NCI-H2107 treated with DMSO at 0.1 percent for 48 hours (cell line): ENCODE measurements at regions not wholly inside any gene's neighbourhood (a gene's known extent, or its start where the extent isn't known, plus 50 kb on each side); places are given as distances from the start of the nearest gene placed in this dataset.
A peak's percentile ranks its signal among the peaks of the same experiment; 100 is the strongest.

Experiments used
- DNase-seq: peaks from one replicate; lab custom pipeline; 2025; ENCODE audit not compliant: unreplicated experiment; lab: John Stamatoyannopoulos, UW

DNA sequence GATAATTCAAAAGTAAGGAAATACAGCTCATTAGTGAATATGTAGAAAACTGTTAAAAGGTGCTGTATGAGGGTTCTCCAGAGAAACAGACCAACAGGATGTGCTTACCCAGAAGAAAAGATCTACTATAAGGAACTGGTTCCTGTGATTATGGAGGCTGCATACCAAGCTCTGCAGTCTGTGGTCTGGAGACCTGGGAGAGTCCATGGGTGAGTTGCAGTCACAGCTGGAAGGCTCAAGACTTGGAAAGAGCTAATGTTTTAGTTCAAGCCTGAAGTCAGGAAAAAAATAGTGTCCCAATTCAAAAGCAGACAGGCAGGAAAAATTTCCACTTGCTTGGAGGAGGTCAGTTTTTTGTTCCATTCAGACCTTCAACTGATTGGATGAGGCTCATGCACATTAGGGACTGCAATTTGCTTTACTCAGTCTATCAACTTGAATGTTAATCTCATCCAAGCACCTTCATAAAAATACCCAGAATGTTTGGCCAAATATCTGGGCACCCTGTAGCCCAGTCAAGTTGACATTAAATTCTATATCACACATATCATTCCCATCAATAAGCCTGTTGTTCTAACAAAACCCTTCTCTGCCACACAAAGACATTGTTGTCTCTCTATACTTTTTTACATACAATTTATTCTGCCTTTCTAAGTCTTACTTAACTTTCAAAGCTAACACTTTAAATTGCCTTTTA, 197.9 kb upstream of the KLF6 start:
- no peak for DNase-seq

DNA sequence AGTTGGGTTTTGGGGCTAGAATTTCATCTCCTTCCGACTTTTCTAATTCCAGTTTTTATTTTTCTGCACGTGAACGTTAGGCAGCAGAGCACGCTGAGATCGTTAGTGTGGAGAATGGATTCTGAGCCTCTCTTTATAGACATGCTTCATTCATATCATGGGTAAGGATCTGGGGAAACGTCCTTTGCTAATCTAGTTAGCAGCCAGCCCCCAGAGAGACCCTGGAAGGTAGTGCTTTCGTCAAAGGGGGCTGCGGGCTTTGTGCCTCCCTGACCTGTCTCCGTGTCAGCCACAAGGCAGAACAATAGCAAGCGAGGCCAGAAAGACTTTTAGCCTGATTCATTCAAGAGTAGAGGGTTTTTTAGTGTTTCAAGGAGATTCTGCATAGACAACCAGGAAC, 196.3 kb upstream of the KLF6 start:
- no peak for DNase-seq

DNA sequence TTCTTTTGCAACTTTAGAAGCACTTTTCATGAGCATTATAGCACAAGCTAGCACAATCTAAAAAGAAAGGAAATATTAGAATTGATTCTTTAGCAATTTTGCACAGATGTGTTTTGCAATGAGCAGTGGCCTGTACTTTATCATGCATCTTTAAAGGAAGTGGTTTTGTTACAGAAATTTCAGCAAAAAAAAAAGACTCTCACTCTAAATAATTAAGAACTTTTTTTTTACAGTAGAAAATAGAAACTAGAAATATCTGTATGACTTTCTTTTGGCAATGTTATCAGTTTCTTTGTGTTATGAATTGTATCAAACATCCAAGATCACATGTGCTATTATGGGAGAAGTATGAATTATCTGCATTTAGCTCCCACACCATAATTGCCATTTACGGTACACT, 195.7 kb upstream of the KLF6 start:
- DNase-seq: no peak

DNA sequence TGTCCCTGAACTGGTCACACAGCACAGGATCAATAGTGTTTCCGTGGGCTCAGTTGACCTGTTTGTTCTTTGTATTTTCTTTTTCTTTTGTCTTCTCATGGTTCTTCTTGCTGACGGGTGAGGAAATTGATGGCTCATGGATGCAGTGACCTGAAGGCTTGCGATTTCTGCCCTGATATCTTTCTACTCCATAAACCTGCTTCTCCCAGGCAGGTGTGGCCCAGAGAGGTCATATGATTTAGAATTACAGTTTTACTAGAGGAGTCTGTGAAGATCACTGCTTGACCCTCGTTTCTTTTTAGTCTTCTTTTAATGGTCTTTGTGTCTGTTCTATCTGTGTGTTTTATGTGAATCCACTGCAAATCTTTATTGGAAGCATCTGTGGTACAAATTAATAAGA, 195.1 kb upstream of the KLF6 start:
- no peak for DNase-seq

DNA sequence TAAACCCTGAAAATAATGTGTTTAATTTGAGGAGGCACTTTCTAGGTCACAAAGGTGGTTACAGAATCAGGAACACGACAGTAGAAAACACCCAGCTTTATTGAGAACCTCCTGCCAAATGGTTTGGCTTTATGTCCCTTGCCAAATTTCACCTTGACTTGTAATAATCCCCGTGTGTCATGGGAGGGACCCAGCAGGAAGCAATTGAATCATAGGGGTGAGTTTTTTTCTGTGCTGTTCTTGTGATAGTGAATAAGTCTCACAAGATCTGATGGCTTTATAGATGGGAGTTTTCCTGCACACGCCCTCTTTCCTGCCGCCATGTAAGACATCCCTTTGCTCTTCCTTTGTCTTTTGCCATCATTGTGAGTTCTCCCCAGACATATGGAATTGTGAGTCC, 193.8 kb upstream of the KLF6 start:
- DNase-seq: no peak

DNA sequence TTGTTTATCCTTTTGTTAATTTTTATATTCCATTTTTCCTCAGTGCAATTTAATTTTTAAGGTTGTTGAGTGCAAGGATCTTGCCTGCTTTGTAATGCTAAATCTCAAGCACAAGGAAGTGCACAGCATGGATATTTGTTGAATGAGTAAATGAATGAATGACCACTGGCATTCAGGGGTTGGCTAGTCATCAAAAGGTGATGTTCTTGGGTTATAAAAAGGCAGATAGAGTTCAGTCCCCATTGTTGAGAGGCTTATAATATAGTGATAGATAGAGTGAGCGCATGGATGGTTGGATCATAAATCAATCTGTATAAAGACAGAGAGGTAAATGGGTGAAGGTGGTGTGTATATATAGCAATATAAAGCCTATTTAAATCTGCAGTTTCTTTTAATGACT, 193.2 kb upstream of the KLF6 start:
- no peak for DNase-seq

DNA sequence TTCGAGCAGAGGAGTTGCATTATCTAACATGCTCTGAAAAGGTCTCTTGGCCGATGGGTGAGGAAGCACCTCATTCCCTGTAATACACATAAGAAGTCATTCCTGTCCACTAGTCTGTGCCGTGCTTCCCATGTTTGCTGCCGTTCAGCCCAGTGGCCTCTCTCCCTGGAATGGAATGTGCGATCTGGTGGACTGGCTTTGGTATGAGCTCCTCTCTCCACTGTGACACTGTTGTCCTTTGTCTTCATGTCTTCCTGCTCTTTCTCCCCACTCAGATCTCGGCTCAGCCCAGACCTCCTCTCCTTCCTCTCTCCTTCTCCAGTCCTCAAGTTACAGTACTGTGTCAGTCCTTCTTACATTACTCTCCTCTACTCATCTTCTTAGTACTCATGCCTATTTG, 192.8 kb upstream of the KLF6 start:
- no peak for DNase-seq

DNA sequence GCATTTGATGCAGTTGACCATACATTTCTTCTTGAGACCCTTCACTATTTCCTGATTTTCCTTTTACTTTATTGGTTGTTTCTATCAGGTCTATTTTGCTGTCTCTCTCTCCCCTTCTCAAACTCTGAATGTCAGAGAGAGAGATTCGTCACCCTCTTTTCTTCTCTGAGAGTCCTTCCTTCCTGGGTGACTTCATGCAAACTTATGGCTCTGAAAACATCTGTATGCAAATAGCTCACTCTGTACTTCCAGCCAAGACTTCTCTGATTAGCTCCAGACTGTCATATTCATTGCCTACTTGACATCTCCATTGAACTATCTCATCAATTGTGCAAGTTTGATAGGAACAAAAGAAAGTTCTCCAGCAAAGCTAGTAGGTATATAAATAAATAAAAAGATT, 191.7 kb upstream of the KLF6 start:
- DNase-seq: no peak

DNA sequence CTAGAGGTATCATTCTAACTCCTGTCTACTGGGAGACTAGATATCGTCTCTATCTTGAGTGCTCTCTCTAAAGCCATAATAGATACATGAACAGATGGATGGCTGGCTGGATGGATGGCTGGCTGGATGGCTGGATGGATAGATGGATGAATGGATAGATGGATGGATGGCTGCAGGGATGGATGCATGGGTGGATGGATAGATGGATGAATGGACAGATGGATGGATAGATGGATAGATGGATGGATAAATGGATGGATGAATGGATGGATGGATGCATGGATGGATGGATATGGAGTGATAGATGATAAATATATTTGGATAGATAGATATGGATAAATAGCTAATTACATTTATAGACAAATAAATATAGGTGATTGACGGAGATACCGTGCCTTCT, 191.2 kb upstream of the KLF6 start:
- no peak for DNase-seq

DNA sequence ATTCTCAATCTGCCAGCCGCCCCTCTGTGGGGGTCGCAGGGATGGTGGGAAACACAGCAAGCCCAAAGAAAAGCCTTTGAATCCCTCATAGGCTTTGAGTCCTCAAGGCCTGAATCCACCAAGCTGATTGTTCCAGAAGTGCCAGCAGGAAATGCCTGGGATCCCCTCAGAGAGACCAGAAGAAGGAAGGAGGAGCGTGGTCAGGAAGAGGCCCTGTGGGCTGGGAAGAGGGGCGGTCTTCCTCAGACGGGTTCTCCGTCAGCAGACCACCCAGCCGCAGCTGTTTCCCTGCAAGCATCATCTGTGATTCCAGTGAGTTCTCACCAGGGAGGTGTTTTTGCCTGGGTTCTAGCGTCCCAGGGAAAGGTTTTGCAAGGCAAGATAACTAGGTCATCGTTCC, 190.0 kb upstream of the KLF6 start:
- no peak for DNase-seq

DNA sequence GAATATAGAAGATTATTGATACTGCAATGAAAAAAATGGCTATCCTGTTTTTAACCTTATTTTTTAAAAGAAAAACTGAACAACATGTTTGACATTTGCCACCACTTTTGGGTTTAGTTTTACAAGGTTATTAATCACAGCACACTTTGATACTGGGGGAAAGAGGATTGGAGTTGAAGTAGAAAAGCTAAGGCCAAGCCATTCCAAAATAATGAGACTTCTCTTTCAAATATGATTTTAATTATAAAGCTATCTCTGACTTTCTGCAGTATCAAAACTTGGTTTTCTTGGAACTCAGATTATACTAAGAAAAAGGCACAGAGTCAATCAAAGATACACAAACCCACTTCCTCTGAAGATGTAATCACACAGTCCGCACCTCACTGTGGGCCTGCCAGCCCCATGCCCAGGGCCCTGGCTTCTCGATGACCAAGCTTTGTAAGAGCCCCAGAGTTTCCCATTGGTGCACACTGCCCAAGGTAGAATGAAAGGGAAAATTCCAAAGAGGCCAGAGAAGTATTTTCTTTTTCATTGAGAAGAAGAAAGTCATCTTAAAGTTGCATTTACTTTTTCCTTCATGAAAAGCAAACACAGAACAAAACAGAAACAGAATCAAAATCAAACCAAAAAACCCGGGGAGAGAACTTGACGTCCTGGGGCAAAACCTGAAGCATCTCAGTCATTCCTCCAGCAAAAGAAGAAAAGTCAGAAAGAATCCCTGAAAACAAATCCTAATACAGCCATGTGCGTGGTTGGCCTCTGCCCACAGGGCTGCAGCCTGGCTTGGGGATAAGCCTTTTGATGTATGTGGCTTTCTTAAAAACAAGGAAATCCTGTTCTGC, 187.7 kb upstream of the KLF6 start:
- DNase-seq: no peak

DNA sequence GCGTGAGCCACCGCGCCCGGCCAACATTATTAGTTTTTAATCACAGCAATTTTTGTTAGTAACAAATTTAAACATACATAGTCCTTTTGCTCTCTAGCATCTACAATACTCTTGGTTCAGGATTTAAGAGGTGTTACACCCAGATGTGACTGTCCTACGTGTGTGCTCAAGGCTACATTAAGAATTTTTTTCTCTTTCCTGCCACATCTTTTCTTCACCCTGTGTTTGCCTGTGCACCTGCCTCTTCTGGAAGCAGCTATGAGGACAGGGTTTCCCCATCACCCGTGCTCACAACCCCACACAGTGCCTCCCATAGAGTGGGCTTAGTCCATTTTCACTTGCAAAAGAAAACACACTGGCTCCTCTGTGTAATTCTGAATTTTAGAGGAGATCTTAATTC, 186.7 kb upstream of the KLF6 start:
- no peak for DNase-seq

DNA sequence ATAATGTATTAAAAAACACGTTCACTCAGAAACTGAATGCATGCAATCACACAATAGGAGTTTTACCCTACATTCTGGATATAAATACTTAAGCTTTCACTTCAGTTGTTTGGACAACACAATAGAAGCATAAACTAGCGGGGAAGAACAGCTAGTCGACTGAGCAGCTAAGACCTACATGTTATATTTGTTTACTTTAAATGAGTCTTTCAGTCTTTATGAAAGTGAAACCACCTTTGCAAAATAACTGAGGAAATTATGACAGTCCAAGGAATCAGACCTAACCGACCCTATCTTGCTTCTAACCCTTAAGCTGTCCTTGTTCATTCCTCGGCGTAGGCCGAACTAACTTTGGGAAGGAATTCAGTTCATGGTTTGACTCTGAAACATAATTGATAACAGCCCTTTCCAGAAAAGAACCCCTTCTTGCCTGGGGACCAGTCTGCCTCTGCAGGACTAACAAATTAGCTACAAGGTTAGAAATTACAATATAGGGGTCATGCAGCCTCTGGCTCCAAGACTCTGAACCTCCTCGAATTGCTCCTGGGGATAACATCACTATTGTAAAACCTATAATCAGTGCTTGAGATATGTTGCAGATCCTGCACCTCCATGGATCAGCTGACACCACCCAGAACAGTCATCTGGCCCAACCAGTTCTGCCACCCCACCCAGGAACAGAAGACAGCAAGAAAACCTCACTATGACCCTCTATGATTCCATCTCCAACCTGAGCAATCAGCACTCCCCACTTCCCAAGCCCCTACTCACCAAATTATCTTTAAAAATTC, 185.1 kb upstream of the KLF6 start:
- no peak for DNase-seq

DNA sequence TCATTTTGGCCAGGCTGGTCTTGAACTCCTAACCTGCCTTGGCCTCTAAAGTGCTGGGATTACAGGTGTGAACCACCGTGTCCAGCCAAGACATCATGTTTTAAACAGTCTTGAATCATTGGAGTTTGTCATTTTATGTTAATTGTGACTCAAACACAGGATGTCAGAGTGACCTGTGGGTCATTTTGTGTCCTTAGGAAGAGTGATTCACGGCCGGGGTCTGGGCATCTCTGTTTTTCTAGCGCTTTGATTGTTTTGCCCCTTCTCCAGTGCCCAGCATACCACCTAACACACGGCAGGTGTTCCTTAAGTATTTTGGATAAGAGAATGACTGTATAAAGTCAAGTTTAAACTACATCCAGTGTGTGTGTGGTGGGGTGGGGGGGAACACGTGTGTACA, 183.7 kb upstream of the KLF6 start:
- no peak for DNase-seq

DNA sequence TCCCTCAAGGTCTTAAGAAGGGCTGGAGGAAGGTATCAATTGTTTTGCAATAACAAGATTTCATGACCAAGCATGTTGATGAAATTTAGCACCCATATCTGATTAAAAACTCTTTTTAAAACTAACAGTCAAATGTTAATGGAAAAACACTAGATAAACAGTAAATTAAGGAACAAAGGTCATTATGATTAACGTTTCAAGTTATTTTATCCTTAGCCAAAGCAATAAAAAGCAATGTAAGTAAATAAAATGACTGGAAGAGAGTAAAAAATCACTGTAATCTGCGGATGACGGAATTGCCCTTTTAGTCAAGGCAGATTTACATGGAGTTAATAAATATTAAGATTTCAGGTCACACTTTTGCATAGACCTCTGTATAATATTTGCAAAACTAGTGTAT, 179.5 kb upstream of the KLF6 start:
- no peak for DNase-seq

DNA sequence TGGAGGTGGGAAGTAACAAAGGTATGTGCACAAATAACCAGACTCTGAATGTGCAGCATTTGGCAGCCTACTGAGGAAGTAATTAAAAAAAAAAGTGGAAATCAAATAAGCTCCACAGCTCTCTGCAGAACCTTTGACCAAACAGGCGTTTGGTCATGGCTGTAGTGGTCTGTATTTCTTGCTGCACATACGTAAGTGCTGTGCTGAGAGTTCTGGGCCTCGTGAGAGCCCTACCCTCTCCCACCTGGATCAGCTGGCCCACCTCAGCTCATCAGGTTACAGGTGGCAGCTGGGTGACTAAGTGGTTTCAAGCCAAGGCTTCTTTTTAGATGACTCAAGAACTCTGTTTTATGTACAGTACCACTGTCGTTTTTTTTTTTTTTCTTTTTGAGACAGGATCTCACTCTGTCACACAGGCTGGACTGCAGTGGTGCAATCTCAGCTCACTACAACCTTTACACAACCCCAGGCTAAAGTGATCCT, 178.2 kb upstream of the KLF6 start:
- DNase-seq: peak; percentile 3

DNA sequence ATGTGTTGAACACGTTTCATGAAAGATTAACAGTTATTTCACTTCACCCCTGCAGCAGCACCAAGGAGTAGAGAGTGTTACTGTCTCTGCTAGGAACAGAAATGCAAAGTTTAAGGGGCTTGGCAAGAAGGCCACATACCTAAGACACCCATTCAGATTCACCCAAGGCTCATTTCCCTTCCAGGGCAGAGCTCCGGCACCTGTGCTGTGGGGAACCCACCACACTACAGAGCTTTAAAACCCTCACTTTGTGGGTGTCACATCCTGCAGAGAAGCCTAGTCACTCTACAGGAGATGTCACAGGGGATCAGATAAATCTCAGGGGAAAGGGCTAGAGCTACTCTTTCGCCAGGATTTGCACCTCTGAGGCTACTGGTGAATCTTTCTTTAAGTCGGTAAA, 176.1 kb upstream of the KLF6 start:
- no peak for DNase-seq

DNA sequence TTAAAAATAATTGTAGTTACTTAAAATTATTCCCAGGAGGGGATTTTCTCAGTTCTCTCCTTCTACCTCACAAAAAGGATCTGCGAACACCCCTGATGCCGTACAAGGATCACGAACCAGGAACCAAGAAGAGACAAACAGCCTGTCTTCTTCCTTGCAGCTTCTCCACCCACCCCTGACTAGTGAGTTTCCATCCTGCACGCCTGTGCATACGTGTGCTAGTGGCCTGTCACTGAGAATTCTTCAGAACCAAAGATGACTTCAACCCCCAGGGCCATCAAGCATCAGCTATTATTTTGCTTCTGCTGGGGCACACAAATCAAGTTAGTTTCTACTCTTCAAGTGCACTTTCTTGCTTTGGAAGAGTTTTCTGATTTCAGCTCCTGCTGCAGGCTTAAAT, 175.5 kb upstream of the KLF6 start:
- DNase-seq: no peak

DNA sequence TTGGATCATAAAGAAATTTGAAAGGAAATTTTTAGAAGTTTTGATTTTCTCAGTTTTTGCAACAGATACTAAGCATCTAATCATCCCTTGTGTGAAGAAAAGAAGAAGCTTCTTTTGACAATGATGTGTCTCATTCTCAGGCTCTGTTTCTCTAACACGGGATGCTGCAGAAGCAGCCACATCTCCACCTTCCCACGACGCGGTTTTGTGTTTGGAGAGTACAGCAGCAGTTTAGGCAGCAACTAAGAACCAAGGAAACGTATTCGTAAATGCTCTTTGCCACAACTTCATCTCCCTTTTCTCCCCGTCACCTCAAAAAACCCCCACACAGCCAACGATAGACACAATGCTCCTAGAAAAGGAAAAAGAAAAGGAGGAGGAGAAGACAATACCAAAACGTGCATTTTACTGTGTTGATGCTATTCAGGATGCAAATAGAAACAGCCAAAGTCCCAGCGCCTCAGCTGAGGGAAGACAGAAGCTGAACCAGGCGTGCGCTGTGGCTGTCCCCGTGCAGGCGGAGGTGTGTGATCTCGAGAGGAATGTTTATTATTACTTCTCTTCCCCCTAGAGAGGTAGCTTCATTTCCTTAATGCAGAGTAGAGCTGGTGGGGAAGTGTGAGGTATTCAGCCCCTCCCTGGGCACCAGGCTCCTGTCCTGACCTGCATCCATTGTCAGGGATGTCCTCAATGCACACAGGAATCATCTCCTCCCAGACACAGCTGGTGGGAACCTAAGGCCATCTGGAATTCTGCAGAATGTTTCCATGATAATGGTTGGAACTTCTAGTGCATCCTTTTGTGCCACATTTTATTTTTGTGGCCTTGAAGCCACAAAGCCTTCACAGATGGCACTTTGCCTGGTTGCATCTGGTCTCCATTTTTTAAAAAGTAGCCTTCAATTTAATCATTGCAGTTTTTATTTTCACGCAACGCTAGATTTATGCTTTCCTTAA, 174.6 kb upstream of the KLF6 start:
- DNase-seq: no peak

DNA sequence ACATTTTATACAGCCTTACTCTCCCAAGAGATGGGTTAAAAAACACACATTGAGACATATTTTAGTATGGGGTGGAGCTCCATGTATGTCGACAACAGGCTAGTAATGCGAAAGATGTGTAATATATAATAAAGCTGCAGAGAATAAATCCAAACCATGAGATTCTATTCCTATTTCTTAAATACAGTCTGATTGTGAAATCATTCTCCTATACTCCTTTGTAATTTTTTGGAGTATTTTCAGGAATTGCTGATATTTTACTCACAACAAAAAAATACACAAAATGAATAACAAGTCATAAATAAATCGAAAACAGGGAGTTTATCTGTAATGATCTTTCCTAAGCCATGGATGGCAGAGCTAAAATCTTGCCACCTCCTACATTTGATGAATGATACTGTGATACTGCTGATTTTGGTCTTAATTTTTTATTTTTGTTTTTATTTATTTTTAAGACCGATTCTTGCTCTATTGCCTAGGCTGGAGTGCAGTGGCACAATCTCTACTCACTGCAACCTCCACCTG, 173.5 kb upstream of the KLF6 start:
- no peak for DNase-seq
